Kidney (tissue), 13 donors: ENCODE measurements at regions not wholly inside any gene's neighbourhood (a gene's known extent, or its start where the extent isn't known, plus 50 kb on each side); places are given as distances from the start of the nearest gene placed in this dataset.

Experiments used
- DNase-seq, 5 donors: peaks; one replicate each; pipeline ENCODE4 v3.0.0-alpha.2; 2013 to 2020
- FAIRE-seq: peaks from 2 replicates; lab custom pipeline; 2012; peaks lifted over from hg19 to GRCh38; lab: Jason Lieb, UNC
- H3K27ac ChIP-seq, 2 donors: one replicate each; pipeline ENCODE4 v1.7.0; 2013; ENCODE audit warnings: low read depth in 2 of 2, low read length in 2 of 2, inconsistent platforms in 1 of 2
- H3K27me3 ChIP-seq: one replicate; pipeline ENCODE4 v1.7.1; 2013; ENCODE audit warnings: low read length, inconsistent platforms; ENCODE audit not compliant: control insufficient read depth, insufficient read depth
- H3K36me3 ChIP-seq, 3 donors: one replicate each; pipeline versions ENCODE4 v1.7.0 to v1.7.1; 2013; ENCODE audit warnings: low read length in 3 of 3, control low read depth in 1 of 3, inconsistent platforms in 1 of 3; ENCODE audit not compliant: insufficient read depth in 3 of 3, control insufficient read depth in 2 of 3
- H3K4me1 ChIP-seq, 3 donors: one replicate each; pipeline versions ENCODE4 v1.7.0 to v1.7.1; 2013; ENCODE audit warnings: low read length in 3 of 3, inconsistent platforms in 1 of 3, low read depth in 1 of 3; ENCODE audit not compliant: control insufficient read depth in 2 of 3, insufficient read depth in 2 of 3
- H3K4me3 ChIP-seq, 3 donors: one replicate each; pipeline versions ENCODE4 v1.7.0 to v1.8.1; 2013; ENCODE audit warnings: low read length in 3 of 3, control low read depth in 1 of 3, inconsistent platforms in 1 of 3
- H3K9ac ChIP-seq, 3 donors: one replicate each; pipeline versions ENCODE4 v1.7.0 to v1.7.1; 2013; ENCODE audit warnings: low read length in 3 of 3, control low read depth in 1 of 3, inconsistent platforms in 1 of 3
- H3K9me3 ChIP-seq, 3 donors: one replicate each; pipeline versions ENCODE4 v1.7.0 to v1.7.1; 2013; ENCODE audit warnings: low read length in 3 of 3, control low read depth in 1 of 3, inconsistent platforms in 1 of 3; ENCODE audit not compliant: control insufficient read depth in 2 of 3, insufficient read depth in 1 of 3
- intact Hi-C: fragments of 100-400 bp; cut with DNase I; formaldehyde crosslinking; loops from one replicate; pipeline ENCODE4 v1.11.1; 2022
- TF ChIP-seq, protein P1 (sequence below): IDR thresholded peaks from 3 replicates; pipeline ENCODE4 v1.5.1; 2012; ENCODE audit warnings: mild to moderate bottlenecking, moderate library complexity, borderline replicate concordance; ENCODE audit not compliant: insufficient read depth; ENCODE audit errors: extremely low read depth
- donor health status: control.
- donor health status: control.
- donor health status: control.
- donor health status: control.
- donor health status: control.
- donor health status: DM: yes; HTN: yes; CAD: no.
- donor health status: Normal renal cell carcinoma (clear cell type).

- Histone ChIP-seq H3K27ac (no peak overlapping the region), H3K4me1 (no peaks in the 10 kb centered on the region), H3K9me3 (peaks cover 0 to 13% (median 0%) of the 10 kb centered on the region in 3 donors), H3K4me3 (no peak overlapping the region), H3K36me3 (no peaks in the 10 kb centered on the region), H3K9ac (no peak overlapping the region), H3K27me3 (no peaks in the 10 kb centered on the region)
- TF ChIP-seq, protein P1, sequence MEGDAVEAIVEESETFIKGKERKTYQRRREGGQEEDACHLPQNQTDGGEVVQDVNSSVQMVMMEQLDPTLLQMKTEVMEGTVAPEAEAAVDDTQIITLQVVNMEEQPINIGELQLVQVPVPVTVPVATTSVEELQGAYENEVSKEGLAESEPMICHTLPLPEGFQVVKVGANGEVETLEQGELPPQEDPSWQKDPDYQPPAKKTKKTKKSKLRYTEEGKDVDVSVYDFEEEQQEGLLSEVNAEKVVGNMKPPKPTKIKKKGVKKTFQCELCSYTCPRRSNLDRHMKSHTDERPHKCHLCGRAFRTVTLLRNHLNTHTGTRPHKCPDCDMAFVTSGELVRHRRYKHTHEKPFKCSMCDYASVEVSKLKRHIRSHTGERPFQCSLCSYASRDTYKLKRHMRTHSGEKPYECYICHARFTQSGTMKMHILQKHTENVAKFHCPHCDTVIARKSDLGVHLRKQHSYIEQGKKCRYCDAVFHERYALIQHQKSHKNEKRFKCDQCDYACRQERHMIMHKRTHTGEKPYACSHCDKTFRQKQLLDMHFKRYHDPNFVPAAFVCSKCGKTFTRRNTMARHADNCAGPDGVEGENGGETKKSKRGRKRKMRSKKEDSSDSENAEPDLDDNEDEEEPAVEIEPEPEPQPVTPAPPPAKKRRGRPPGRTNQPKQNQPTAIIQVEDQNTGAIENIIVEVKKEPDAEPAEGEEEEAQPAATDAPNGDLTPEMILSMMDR: no peak
- DNase-seq: no peak
- intact Hi-C loops: no loop called here
- no peak for FAIRE-seq
These were observed 165.9 kb upstream of the PITX1 start for GRCh38 chr5:135199919-135200318.

- Histone ChIP-seq H3K27me3 (peaks cover 9% of the 10 kb centered on the region), H3K9ac (no peak overlapping the region), H3K27ac (no peak overlapping the region), H3K9me3 (no peaks in the 10 kb centered on the region), H3K4me3 (no peak overlapping the region), H3K4me1 (peaks cover 0 to 3% (median 0%) of the 10 kb centered on the region in 3 donors), H3K36me3 (no peaks in the 10 kb centered on the region)
- TF ChIP-seq, protein P1: no peak
- no peak for DNase-seq
- intact Hi-C loops: no loop called here
- FAIRE-seq: no peak
These were observed 162.5 kb upstream of the PITX1 start for GRCh38 chr5:135196483-135196882.

GRCh38 chr5:135195270-135195608 is 161.2 kb upstream of the PITX1 start:
- Histone ChIP-seq H3K9ac (no peak overlapping the region), H3K9me3 (no peaks in the 10 kb centered on the region), H3K4me3 (no peak overlapping the region), H3K27me3 (peaks cover 9% of the 10 kb centered on the region), H3K4me1 (peaks cover 0 to 4% (median 0%) of the 10 kb centered on the region in 3 donors), H3K27ac (no peak overlapping the region), H3K36me3 (no peaks in the 10 kb centered on the region)
- FAIRE-seq (no peak), DNase-seq (no peak)
- TF ChIP-seq, protein P1: no peak
- intact Hi-C loops: no loop called here
